ENCODE measurements at regions not wholly inside any gene's neighbourhood (a gene's known extent, or its start where the extent isn't known, plus 50 kb on each side); places are given as distances from the start of the nearest gene placed in this dataset.

DNA sequence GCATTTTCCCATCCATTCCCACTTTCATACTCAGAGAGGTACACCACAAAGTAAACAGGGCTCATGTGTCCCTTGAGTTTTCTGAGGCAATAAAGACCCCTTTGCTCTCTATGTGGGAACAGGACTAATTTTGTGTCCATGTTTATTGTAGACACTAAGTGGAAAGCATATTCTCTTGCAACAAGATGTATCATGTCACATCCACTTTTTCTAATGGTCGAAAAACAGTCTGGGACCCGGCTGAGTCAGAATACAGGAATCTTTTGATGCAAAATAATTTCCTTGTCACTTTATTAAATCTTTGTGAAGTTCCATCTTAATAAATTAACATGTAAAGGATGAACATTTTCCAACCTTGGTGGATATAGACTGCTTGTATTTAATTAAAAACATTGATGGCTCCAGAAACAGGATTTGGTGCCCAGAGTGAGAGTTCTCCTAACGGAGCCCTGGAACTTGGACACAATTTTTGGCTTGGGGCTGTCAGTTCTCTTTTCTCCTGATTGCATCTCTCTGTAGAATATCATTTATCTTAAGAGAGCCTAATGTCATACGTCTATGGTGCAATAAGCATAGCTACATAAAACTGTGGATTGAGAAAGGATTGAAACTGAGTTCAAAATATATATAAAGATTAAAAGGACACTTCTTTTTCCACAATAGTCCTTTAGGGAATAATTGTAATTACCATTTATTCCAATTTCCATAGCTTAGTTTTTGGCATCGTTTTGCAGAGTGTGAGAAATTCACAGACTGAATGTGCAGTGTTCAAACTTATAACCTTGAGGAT is 1116.7 kb upstream of the SEMA6A start:
- Histone ChIP-seq H3K36me3 (no peaks in the 10 kb centered on the region), H3K4me3 (no peak overlapping the region), H3K4me1 (no peaks in the 10 kb centered on the region), H3K9me3 (no peaks in the 10 kb centered on the region), H3K27me3 (no peaks in the 10 kb centered on the region), H3K27ac (no peak overlapping the region)
- WGBS = 42% methylated on average over 5 of the region's 5 CpGs
- no peak for TF ChIP-seq POLR2A (IDR thresholded peaks at IDR 0.05)
- TF ChIP-seq POLR2AphosphoS5 (IDR thresholded peaks at IDR 0.05) = no peak
- no peak for TF ChIP-seq EP300 (IDR thresholded peaks at IDR 0.05)
- TF ChIP-seq, protein P1, sequence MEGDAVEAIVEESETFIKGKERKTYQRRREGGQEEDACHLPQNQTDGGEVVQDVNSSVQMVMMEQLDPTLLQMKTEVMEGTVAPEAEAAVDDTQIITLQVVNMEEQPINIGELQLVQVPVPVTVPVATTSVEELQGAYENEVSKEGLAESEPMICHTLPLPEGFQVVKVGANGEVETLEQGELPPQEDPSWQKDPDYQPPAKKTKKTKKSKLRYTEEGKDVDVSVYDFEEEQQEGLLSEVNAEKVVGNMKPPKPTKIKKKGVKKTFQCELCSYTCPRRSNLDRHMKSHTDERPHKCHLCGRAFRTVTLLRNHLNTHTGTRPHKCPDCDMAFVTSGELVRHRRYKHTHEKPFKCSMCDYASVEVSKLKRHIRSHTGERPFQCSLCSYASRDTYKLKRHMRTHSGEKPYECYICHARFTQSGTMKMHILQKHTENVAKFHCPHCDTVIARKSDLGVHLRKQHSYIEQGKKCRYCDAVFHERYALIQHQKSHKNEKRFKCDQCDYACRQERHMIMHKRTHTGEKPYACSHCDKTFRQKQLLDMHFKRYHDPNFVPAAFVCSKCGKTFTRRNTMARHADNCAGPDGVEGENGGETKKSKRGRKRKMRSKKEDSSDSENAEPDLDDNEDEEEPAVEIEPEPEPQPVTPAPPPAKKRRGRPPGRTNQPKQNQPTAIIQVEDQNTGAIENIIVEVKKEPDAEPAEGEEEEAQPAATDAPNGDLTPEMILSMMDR (IDR thresholded peaks at IDR 0.05) = no peak
- no peak for DNase-seq (ENCODE audit: low spot score in 2 of 2)

DNA sequence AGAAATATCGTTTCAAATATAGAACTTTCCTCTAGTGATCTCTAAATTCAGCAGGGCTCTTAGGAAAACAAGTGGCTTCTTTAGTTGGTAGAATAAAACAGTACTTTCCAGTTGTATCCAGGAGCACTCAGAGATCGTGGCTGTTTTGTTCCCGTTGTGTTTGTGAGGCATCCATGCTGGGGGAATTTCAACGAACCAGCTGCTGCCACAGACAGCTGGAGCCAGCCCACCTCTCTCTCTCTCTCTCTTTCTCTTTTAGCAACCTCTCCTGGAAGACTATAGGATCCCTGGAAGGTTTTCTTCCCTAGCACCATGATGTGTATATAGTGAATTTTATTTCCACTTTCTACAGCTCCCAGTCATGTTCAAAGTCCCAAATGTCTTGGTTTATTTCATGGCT is 1116.0 kb upstream of the SEMA6A start:
- TF ChIP-seq POLR2A (IDR thresholded peaks at IDR 0.05) (no peak), EP300 (IDR thresholded peaks at IDR 0.05) (no peak), POLR2AphosphoS5 (IDR thresholded peaks at IDR 0.05) (no peak)
- TF ChIP-seq, protein P1 (IDR thresholded peaks at IDR 0.05) = no peak
- WGBS = 78% methylated on average over 4 of the region's 4 CpGs
- no peaks in the 10 kb centered on the region for H3K4me1 ChIP-seq
- no peak for DNase-seq (ENCODE audit: low spot score in 2 of 2)
- no peak overlapping the region for H3K27ac ChIP-seq
- H3K36me3 ChIP-seq = no peaks in the 10 kb centered on the region
- no peak overlapping the region for H3K4me3 ChIP-seq
- H3K9me3 ChIP-seq = no peaks in the 10 kb centered on the region
- H3K27me3 ChIP-seq = no peaks in the 10 kb centered on the region

DNA sequence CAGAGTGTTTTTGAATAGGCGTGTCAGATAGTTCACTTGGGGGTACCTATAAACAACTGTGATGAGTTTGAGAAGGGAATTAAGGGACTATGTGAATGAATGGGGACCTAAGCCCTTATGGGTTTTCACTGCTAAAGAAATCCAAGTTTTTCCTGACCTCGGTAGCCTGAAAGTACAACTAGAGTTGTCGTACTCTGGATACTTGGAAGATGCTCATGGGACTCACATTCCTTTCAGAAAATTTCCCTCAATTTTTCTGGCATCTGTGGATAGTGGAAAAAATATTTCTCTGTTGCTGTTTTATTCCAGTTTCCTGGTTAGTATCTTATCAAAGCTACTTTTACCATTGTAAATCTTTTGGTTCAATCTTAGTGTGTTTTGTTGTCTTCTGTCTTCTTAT is 1112.3 kb upstream of the SEMA6A start:
- no peak for DNase-seq (ENCODE audit: low spot score in 2 of 2)
- no peak for TF ChIP-seq POLR2A (IDR thresholded peaks at IDR 0.05)
- TF ChIP-seq EP300 (IDR thresholded peaks at IDR 0.05) = no peak
- TF ChIP-seq, protein P1 (IDR thresholded peaks at IDR 0.05) = no peak
- no peak for TF ChIP-seq POLR2AphosphoS5 (IDR thresholded peaks at IDR 0.05)
- Histone ChIP-seq H3K4me3 (no peak overlapping the region), H3K36me3 (no peaks in the 10 kb centered on the region), H3K27me3 (no peaks in the 10 kb centered on the region), H3K27ac (no peak overlapping the region), H3K9me3 (no peaks in the 10 kb centered on the region), H3K4me1 (no peaks in the 10 kb centered on the region)
- 79% methylated on average over 3 of the region's 3 CpGs for WGBS

DNA sequence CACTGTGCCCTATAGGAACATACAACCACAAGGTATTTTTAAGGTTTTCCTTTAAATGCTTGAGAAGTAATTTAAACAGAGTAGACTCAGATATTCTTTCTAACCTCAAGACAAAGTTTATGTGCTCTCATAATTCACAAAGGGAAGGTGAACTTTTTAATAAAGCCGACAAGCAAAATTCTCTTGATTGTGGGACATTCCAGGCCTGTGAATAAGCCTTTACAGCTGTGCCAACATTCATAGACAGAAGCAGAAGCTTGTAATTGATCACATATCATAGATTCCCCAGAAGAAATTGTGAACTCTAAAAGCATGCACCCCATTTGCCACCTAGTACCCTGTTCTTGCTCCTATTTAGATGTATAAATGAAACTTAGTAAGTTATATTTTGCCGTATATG is 1107.8 kb upstream of the SEMA6A start:
- no peaks in the 10 kb centered on the region for H3K9me3 ChIP-seq
- H3K4me3 ChIP-seq = no peak overlapping the region
- 72% methylated on average over 2 of the region's 2 CpGs for WGBS
- no peaks in the 10 kb centered on the region for H3K27me3 ChIP-seq
- H3K36me3 ChIP-seq = no peaks in the 10 kb centered on the region
- TF ChIP-seq, protein P1 (IDR thresholded peaks at IDR 0.05) = no peak
- no peak for TF ChIP-seq POLR2A (IDR thresholded peaks at IDR 0.05)
- TF ChIP-seq POLR2AphosphoS5 (IDR thresholded peaks at IDR 0.05) = no peak
- TF ChIP-seq EP300 (IDR thresholded peaks at IDR 0.05) = no peak
- H3K27ac ChIP-seq = no peak overlapping the region
- no peaks in the 10 kb centered on the region for H3K4me1 ChIP-seq
- DNase-seq (ENCODE audit: low spot score in 2 of 2) = no peak

DNA sequence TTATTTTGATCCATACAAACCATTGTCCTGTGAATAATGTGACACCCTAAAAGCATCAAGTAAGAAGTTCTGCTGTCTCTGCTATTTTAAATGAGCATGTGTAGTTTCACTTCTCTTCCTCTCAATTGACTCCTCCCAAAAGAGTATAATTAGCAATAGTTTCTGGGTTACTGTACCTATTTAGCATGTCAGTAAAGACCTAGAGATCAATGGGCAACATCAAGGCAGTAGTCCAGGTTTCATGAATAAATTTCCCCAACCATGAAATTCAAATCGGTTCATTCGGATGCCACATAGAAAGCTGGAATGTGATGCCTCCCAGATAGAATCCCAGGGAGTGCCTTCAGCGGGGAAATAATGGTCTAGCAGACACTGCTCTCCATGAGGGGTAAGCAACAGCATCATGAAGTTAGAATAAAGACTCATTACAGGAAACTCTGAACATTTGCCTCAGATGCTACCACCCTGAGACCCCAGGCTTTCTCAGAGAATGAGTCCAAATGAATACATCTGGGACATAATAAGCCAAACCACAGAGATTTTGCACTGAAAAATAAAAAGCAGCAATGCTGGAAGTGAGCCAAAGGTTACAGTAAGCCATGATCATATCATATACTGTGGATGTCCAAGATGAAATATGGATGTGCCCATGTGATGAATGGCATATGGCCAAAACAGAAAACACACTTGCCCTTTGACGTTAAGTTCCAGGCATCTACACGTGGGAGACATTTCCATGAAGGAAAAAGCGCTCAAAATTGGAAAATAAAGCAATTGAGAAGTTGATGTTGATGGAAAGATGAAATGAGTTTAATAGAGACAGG is 1107.0 kb upstream of the SEMA6A start:
- Histone ChIP-seq H3K36me3 (no peaks in the 10 kb centered on the region), H3K4me1 (no peaks in the 10 kb centered on the region), H3K4me3 (no peak overlapping the region), H3K27ac (no peak overlapping the region), H3K9me3 (no peaks in the 10 kb centered on the region), H3K27me3 (no peaks in the 10 kb centered on the region)
- DNase-seq (ENCODE audit: low spot score in 2 of 2) = no peak
- TF ChIP-seq POLR2AphosphoS5 (IDR thresholded peaks at IDR 0.05) (no peak), POLR2A (IDR thresholded peaks at IDR 0.05) (no peak), EP300 (IDR thresholded peaks at IDR 0.05) (no peak)
- TF ChIP-seq, protein P1 (IDR thresholded peaks at IDR 0.05) = no peak
- WGBS = 76% methylated on average over 6 of the region's 6 CpGs
